HG02852 (cell line): ENCODE measurements at regions not wholly inside any gene's neighbourhood (a gene's known extent, or its start where the extent isn't known, plus 50 kb on each side); places are given as distances from the start of the nearest gene placed in this dataset.

Experiments
- ATAC-seq: cut with Tn5 transposase; IDR thresholded peaks from one replicate; pipeline ENCODE4 v1.9.1; 2021; ENCODE audit warnings: mild to moderate bottlenecking, moderate library complexity; ENCODE audit not compliant: unreplicated experiment

- no peak for ATAC-seq
Observed at GRCh38 chr9:16025627-16026026, 472.8 kb downstream of the CCDC171 start.

GRCh38 chr9:16026886-16027285, 474.0 kb downstream of the CCDC171 start:
- no peak for ATAC-seq

GRCh38 chr9:16028548-16028947, 475.7 kb downstream of the CCDC171 start:
- ATAC-seq, result no peak

- ATAC-seq, result no peak
Observed at GRCh38 chr9:16029046-16029615, 476.3 kb downstream of the CCDC171 start.

GRCh38 chr9:16029796-16030363, 477.0 kb downstream of the CCDC171 start:
- no peak for ATAC-seq

- peak; percentile 99 for ATAC-seq
Observed at GRCh38 chr9:16030528-16031185, 477.8 kb downstream of the CCDC171 start.

GRCh38 chr9:16031486-16031885, 478.6 kb downstream of the CCDC171 start:
- no peak for ATAC-seq

- no peak for ATAC-seq
Observed at GRCh38 chr9:16031971-16032370, 479.1 kb downstream of the CCDC171 start.

- no peak for ATAC-seq
Observed at GRCh38 chr9:16032799-16033198, 480.0 kb downstream of the CCDC171 start.

GRCh38 chr9:16033253-16033652, 480.4 kb downstream of the CCDC171 start:
- ATAC-seq, result no peak

GRCh38 chr9:16033921-16034691, 481.3 kb downstream of the CCDC171 start:
- no peak for ATAC-seq

- peak; percentile 65 for ATAC-seq
Observed at GRCh38 chr9:16039218-16039987, 486.6 kb downstream of the CCDC171 start.

GRCh38 chr9:16039988-16040761, 487.3 kb downstream of the CCDC171 start:
- ATAC-seq, result no peak

GRCh38 chr9:16043756-16044578, 491.1 kb downstream of the CCDC171 start:
- no peak for ATAC-seq

GRCh38 chr9:16044579-16044881, 491.7 kb downstream of the CCDC171 start:
- no peak for ATAC-seq

GRCh38 chr9:16045651-16046280, 492.9 kb downstream of the CCDC171 start:
- no peak for ATAC-seq

GRCh38 chr9:16046713-16047112, 493.9 kb downstream of the CCDC171 start:
- ATAC-seq, result peak; percentile 75

GRCh38 chr9:16048129-16048528, 495.3 kb downstream of the CCDC171 start:
- no peak for ATAC-seq

- ATAC-seq, result no peak
Observed at GRCh38 chr9:16052146-16052545, 499.3 kb downstream of the CCDC171 start.
